SK-N-MC (cell line): ENCODE measurements at regions not wholly inside any gene's neighbourhood (a gene's known extent, or its start where the extent isn't known, plus 50 kb on each side); places are given as distances from the start of the nearest gene placed in this dataset.

Experiments
- EZH2 ChIP-seq: fragments of 200-600 bp; sonication (generic); IDR thresholded peaks from one replicate; pipeline ENCODE4 v1.6.1; 2017; ENCODE audit warnings: antibody characterized with exemption
- POLR2AphosphoS5 ChIP-seq: IDR thresholded peaks from 2 replicates; pipeline ENCODE4 v1.6.1; 2012; ENCODE audit warnings: mild to moderate bottlenecking, low read depth, low read length, borderline replicate concordance

GRCh38 chr1:38440402-38440801 is 393.8 kb upstream of the POU3F1 start:
- TF ChIP-seq EZH2 (no peak), POLR2AphosphoS5 (no peak)
